ENCODE measurements at regions not wholly inside any gene's neighbourhood (a gene's known extent, or its start where the extent isn't known, plus 50 kb on each side); places are given as distances from the start of the nearest gene placed in this dataset.

DNA sequence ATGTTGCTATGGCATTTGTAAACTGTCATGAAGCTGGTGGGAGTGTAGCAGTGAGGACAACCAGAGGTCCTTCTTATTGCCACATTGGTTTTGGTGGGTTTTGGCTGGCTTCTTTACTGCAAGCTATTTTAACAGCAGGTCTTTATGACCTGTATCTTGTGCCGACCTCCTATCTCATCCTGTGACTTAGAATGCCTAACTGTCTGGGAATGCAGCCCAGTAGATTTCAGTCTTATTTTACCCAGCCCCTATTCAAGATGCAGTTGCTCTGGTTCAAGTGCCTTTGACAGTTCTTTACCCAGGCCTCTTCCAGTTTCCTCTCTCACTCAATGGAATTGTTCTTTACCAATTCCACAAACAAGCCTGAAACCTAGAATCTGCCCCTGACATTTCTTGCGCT lies 145.1 kb downstream of the KCNE4 start:
- 59% methylated on average over 2 of the region's 2 CpGs for WGBS (ENCODE audit: low lambda C conversion rate)
- ChIA-PET CTCF (interaction anchor here (0.6 kb wide), 1 partner anchor 1226 kb away, joined by 3 read pairs; no protein-coding TSS in a partner anchor), POLR2A (no interaction called here)
- no peak overlapping the region for H3K4me2 ChIP-seq
- H3F3A ChIP-seq (replicated peaks; ENCODE audit: insufficient read depth), result no peaks in the 10 kb centered on the region
- H3K4me3 ChIP-seq (ENCODE audit: low read depth in 2 of 2, low read length in 1 of 2), result no peak overlapping the region
- no peaks in the 10 kb centered on the region for H3K9me3 ChIP-seq
- H3K79me2 ChIP-seq (ENCODE audit: insufficient read depth), result no peaks in the 10 kb centered on the region
- no peak overlapping the region for H2AFZ ChIP-seq (ENCODE audit: low read depth)
- H3K4me1 ChIP-seq (ENCODE audit: control insufficient read depth in 1 of 2, insufficient read depth in 2 of 2, low read depth in 1 of 2, low read length in 1 of 2), result peaks cover 0 to 7% of the 10 kb centered on the region in 2 experiments; a peak in 1 of 4 replicates
- no peaks in the 10 kb centered on the region for H3K9me2 ChIP-seq
- TF ChIP-seq NFIC (IDR thresholded peaks at IDR 0.05; ENCODE audit: borderline replicate concordance), result no peak
- TF ChIP-seq, protein P1, sequence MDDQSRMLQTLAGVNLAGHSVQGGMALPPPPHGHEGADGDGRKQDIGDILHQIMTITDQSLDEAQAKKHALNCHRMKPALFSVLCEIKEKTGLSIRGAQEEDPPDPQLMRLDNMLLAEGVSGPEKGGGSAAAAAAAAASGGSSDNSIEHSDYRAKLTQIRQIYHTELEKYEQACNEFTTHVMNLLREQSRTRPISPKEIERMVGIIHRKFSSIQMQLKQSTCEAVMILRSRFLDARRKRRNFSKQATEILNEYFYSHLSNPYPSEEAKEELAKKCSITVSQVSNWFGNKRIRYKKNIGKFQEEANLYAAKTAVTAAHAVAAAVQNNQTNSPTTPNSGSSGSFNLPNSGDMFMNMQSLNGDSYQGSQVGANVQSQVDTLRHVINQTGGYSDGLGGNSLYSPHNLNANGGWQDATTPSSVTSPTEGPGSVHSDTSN (IDR thresholded peaks at IDR 0.05), result no peak
- TF ChIP-seq JUND (IDR thresholded peaks at IDR 0.05), result no peak
- TF ChIP-seq SMC3 (IDR thresholded peaks at IDR 0.05; ENCODE audit: low read depth, low read length), result no peak
- no peak for TF ChIP-seq NRF1 (IDR thresholded peaks at IDR 0.05; ENCODE audit: low read depth, low read length)
- TF ChIP-seq POLR2AphosphoS5 (IDR thresholded peaks at IDR 0.05; ENCODE audit: low read depth, low read length), result no peak
- no peak for TF ChIP-seq TEAD4 (IDR thresholded peaks at IDR 0.05; ENCODE audit: borderline replicate concordance, insufficient read depth)
- TF ChIP-seq, protein P2, sequence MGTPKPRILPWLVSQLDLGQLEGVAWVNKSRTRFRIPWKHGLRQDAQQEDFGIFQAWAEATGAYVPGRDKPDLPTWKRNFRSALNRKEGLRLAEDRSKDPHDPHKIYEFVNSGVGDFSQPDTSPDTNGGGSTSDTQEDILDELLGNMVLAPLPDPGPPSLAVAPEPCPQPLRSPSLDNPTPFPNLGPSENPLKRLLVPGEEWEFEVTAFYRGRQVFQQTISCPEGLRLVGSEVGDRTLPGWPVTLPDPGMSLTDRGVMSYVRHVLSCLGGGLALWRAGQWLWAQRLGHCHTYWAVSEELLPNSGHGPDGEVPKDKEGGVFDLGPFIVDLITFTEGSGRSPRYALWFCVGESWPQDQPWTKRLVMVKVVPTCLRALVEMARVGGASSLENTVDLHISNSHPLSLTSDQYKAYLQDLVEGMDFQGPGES (IDR thresholded peaks at IDR 0.05; ENCODE audit: low read depth, low read length), result no peak
- TF ChIP-seq, protein P3, sequence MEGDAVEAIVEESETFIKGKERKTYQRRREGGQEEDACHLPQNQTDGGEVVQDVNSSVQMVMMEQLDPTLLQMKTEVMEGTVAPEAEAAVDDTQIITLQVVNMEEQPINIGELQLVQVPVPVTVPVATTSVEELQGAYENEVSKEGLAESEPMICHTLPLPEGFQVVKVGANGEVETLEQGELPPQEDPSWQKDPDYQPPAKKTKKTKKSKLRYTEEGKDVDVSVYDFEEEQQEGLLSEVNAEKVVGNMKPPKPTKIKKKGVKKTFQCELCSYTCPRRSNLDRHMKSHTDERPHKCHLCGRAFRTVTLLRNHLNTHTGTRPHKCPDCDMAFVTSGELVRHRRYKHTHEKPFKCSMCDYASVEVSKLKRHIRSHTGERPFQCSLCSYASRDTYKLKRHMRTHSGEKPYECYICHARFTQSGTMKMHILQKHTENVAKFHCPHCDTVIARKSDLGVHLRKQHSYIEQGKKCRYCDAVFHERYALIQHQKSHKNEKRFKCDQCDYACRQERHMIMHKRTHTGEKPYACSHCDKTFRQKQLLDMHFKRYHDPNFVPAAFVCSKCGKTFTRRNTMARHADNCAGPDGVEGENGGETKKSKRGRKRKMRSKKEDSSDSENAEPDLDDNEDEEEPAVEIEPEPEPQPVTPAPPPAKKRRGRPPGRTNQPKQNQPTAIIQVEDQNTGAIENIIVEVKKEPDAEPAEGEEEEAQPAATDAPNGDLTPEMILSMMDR (IDR thresholded peaks at IDR 0.05), result no peak
- TF ChIP-seq ELF1 (IDR thresholded peaks at IDR 0.05), result no peak
- TF ChIP-seq FOXM1 (IDR thresholded peaks at IDR 0.05; ENCODE audit: low read depth), result no peak
- TF ChIP-seq, protein P4, sequence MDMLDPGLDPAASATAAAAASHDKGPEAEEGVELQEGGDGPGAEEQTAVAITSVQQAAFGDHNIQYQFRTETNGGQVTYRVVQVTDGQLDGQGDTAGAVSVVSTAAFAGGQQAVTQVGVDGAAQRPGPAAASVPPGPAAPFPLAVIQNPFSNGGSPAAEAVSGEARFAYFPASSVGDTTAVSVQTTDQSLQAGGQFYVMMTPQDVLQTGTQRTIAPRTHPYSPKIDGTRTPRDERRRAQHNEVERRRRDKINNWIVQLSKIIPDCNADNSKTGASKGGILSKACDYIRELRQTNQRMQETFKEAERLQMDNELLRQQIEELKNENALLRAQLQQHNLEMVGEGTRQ (IDR thresholded peaks at IDR 0.05; ENCODE audit: borderline replicate concordance, low read depth, low read length), result no peak
- TF ChIP-seq GATA2 (CRISPR knock-in tag; IDR thresholded peaks at IDR 0.05), result no peak
- no peaks in the 10 kb centered on the region for H3K36me3 ChIP-seq (replicated peaks in 1 of 2; ENCODE audit: control insufficient read depth in 1 of 2, insufficient read depth in 2 of 2, low read length in 1 of 2)
- no peak overlapping the region for H3K9ac ChIP-seq
- no peak for DNase-seq
- no peaks in the 10 kb centered on the region for H3K27me3 ChIP-seq (ENCODE audit: insufficient read depth)
- H3K27ac ChIP-seq (ENCODE audit: low read depth in 2 of 2, low read length in 1 of 2), result no peak overlapping the region
- H4K20me1 ChIP-seq (ENCODE audit: insufficient read depth), result no peaks in the 10 kb centered on the region

Measured in SK-N-SH (cell line).